Stomach (tissue), 8 donors: ENCODE measurements at regions not wholly inside any gene's neighbourhood (a gene's known extent, or its start where the extent isn't known, plus 50 kb on each side); places are given as distances from the start of the nearest gene placed in this dataset.
A peak's percentile ranks its signal among the peaks of the same experiment; 100 is the strongest.

Source experiments
- DNase-seq, 2 donors: peaks; one replicate each; pipeline versions ENCODE4 v3.0.0 to v3.0.0-alpha.2; 2013 to 2019
- H3K27ac ChIP-seq, 5 donors: fragments of 200-600 bp in 4 of 5; sonication (generic) in 4 of 5; one replicate each; pipeline ENCODE4 v1.5.1; 2013 to 2019; ENCODE audit warnings: mild to moderate bottlenecking in 1 of 5, moderate library complexity in 1 of 5
- H3K27me3 ChIP-seq, 3 donors: fragments of 200-600 bp; sonication (generic); one replicate each; pipeline ENCODE4 v1.5.1; 2017 to 2019; ENCODE audit warnings: mixed run types in 1 of 3
- H3K36me3 ChIP-seq, 4 donors: fragments of 200-600 bp; sonication (generic); 1 replicate in 3 of 4; 2 replicates in 1 of 4; pipeline ENCODE4 v1.5.1; 2016 to 2019
- H3K4me1 ChIP-seq, 4 donors: fragments of 200-600 bp; sonication (generic); one replicate each; pipeline ENCODE4 v1.5.1; 2016 to 2019
- H3K4me3 ChIP-seq, 4 donors: fragments of 200-600 bp; sonication (generic) in 3 of 4; one replicate each; pipeline ENCODE4 v1.5.1; 2016 to 2019; ENCODE audit warnings: mild to moderate bottlenecking in 1 of 4
- H3K9me3 ChIP-seq, 4 donors: fragments of 200-600 bp; sonication (generic); one replicate each; pipeline ENCODE4 v1.5.1; 2016 to 2019
- CTCF ChIP-seq, 7 experiments: fragments of 450-650 bp in 4 of 7; fragments of 200-600 bp in 3 of 7; sonication (generic) in 3 of 7; IDR thresholded peaks; one replicate each; pipeline ENCODE4 v1.5.1; 2016 to 2019; ENCODE audit warnings: antibody characterized with exemption in 7 of 7, control low read depth in 2 of 7, mild to moderate bottlenecking in 1 of 7
- EP300 ChIP-seq: sonication (generic); formaldehyde crosslinking; IDR thresholded peaks from one replicate; pipeline ENCODE4 v1.6.1; 2017; ENCODE audit warnings: antibody characterized with exemption
- POLR2A ChIP-seq, 4 donors: fragments of 450-650 bp; IDR thresholded peaks; one replicate each; pipeline ENCODE4 v1.6.1; 2016; ENCODE audit warnings: antibody characterized with exemption in 4 of 4, control low read depth in 2 of 4, mild to moderate bottlenecking in 1 of 4, moderate library complexity in 1 of 4
- POLR2AphosphoS5 ChIP-seq, 3 donors: sonication (generic); formaldehyde crosslinking; IDR thresholded peaks; one replicate each; pipeline ENCODE4 v1.6.1; 2016; ENCODE audit warnings: antibody characterized with exemption in 3 of 3
- WGBS, 5 donors: extraction: QIAGEN DNeasy Blood & Tissue Kit in 3 of 5; methylation state at CpG; one replicate each; pipeline versions ENCODE4 v1.1.5 to v1.1.7; 2013 to 2018; 5-methylcytosine and 5-hydroxymethylcytosine counted together
- intact Hi-C: fragments of 100-400 bp; cut with DNase I; formaldehyde crosslinking; loops from one replicate; pipeline ENCODE4 v1.15.1; 2023; ENCODE audit warnings: low total_unique reads
- donor health status: healthy with polysubstance abuse.
- donor health status: Bipolar disorder and iron deficiency.
- donor health status: healthy.

GRCh38 chr1:60898413-60898812 is 183.9 kb upstream of the NFIA start:
- H3K4me1 ChIP-seq, result peaks cover 2 to 17% (median 6%) of the 10 kb centered on the region in 4 donors
- no peaks in the 10 kb centered on the region for H3K27me3 ChIP-seq
- H3K27ac ChIP-seq, result no peak overlapping the region
- 51 to 64% (median 57%) methylated on average over 4 of the region's 4 CpGs for WGBS, 5 donors
- intact Hi-C loops, result no loop called here
- no peak overlapping the region for H3K4me3 ChIP-seq
- no peaks in the 10 kb centered on the region for H3K9me3 ChIP-seq
- no peaks in the 10 kb centered on the region for H3K36me3 ChIP-seq
- DNase-seq, result no peak
- TF ChIP-seq EP300 (no peak), CTCF (IDR thresholded peaks at IDR 0.05) (no peak), POLR2A (IDR thresholded peaks at IDR 0.05) (no peak), POLR2AphosphoS5 (IDR thresholded peaks at IDR 0.05) (no peak)

- intact Hi-C loops, result no loop called here
- no peaks in the 10 kb centered on the region for H3K9me3 ChIP-seq
- 74 to 85% (median 82%) methylated on average over 14 of the region's 14 CpGs for WGBS, 5 donors
- no peaks in the 10 kb centered on the region for H3K36me3 ChIP-seq
- no peak overlapping the region for H3K4me3 ChIP-seq
- no peaks in the 10 kb centered on the region for H3K27me3 ChIP-seq
- DNase-seq, result peak in 1 of 2 donors; percentile 28
- no peak for TF ChIP-seq EP300
- TF ChIP-seq POLR2A (IDR thresholded peaks at IDR 0.05), result no peak
- TF ChIP-seq CTCF (IDR thresholded peaks at IDR 0.05), result no peak
- no peak for TF ChIP-seq POLR2AphosphoS5 (IDR thresholded peaks at IDR 0.05)
- H3K4me1 ChIP-seq, result peaks cover 0 to 9% (median 2%) of the 10 kb centered on the region in 4 donors
- H3K27ac ChIP-seq, result no peak overlapping the region
Measured at GRCh38 chr1:60896701-60897363, 185.5 kb upstream of the NFIA start.

GRCh38 chr1:60895701-60896100 is 186.7 kb upstream of the NFIA start:
- TF ChIP-seq POLR2A (IDR thresholded peaks at IDR 0.05) (no peak), EP300 (no peak), CTCF (IDR thresholded peaks at IDR 0.05) (no peak), POLR2AphosphoS5 (IDR thresholded peaks at IDR 0.05) (no peak)
- Histone ChIP-seq H3K4me1 (peaks cover 0 to 9% (median 2%) of the 10 kb centered on the region in 4 donors), H3K36me3 (no peaks in the 10 kb centered on the region), H3K27me3 (no peaks in the 10 kb centered on the region), H3K4me3 (no peak overlapping the region), H3K9me3 (no peaks in the 10 kb centered on the region), H3K27ac (no peak overlapping the region)
- intact Hi-C loops, result no loop called here
- WGBS, 5 donors, result 67 to 79% (median 75%) methylated on average over 3 of the region's 3 CpGs
- DNase-seq, result no peak

- H3K4me1 ChIP-seq, result peaks cover 0 to 9% (median 2%) of the 10 kb centered on the region in 4 donors
- TF ChIP-seq POLR2A (IDR thresholded peaks at IDR 0.05), result no peak
- no peak for TF ChIP-seq CTCF (IDR thresholded peaks at IDR 0.05)
- TF ChIP-seq POLR2AphosphoS5 (IDR thresholded peaks at IDR 0.05), result no peak
- no peak for TF ChIP-seq EP300
- no peak overlapping the region for H3K27ac ChIP-seq
- intact Hi-C loops, result no loop called here
- H3K4me3 ChIP-seq, result no peak overlapping the region
- H3K36me3 ChIP-seq, result no peaks in the 10 kb centered on the region
- no peaks in the 10 kb centered on the region for H3K27me3 ChIP-seq
- no peak for DNase-seq
- WGBS, 5 donors, result 85 to 91% (median 88%) methylated on average over 6 of the region's 6 CpGs
- no peaks in the 10 kb centered on the region for H3K9me3 ChIP-seq
Measured at GRCh38 chr1:60895252-60895651, 187.1 kb upstream of the NFIA start.
